ENCODE measurements at regions not wholly inside any gene's neighbourhood (a gene's known extent, or its start where the extent isn't known, plus 50 kb on each side); places are given as distances from the start of the nearest gene placed in this dataset.

GRCh38 chr14:86237733-86238132 is 707.8 kb downstream of the FLRT2 start:
- DNase-seq (ENCODE audit: low spot score), result no peak
- H3K9me3 ChIP-seq (ENCODE audit: low read depth), result no peaks in the 10 kb centered on the region
- WGBS (ENCODE audit: low lambda C conversion rate, missing lambda C conversion rate), result 69% methylated on average over 4 of the region's 4 CpGs

DNA sequence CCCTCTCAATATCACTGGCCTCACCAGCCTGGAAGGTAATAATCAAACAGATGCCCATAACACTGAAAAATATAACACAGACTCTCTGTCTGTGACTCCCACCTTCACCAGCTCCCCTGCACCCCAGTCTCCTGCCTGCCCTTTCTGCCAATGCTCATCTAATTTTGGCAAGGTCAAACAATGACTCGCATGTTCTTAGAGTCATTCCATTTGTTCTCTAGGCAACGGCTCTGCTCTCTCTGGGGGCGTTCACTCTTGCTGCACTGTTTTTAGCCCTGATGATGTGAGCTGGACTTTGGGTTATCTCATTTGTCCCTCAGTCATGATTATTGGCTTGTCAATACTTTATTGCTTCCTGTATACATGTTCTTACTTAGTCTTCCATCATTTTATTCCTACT is 691.8 kb downstream of the FLRT2 start:
- Histone ChIP-seq H3K4me1 (ENCODE audit: insufficient read depth) (no peaks in the 10 kb centered on the region), H4K20me1 (ENCODE audit: insufficient read depth, poor library complexity, severe bottlenecking) (no peaks in the 10 kb centered on the region), H2AFZ (no peak overlapping the region), H3K36me3 (replicated peaks; ENCODE audit: insufficient read depth, low read depth) (no peaks in the 10 kb centered on the region), H3K4me3 (no peak overlapping the region), H3K27me3 (no peaks in the 10 kb centered on the region), H3K4me2 (no peak overlapping the region), H3K9me2 (replicated peaks; ENCODE audit: insufficient read depth) (no peaks in the 10 kb centered on the region), H3K27ac (no peak overlapping the region), H3K79me2 (no peaks in the 10 kb centered on the region), H3K9me3 (ENCODE audit: low read depth) (no peaks in the 10 kb centered on the region)
- TF ChIP-seq EZH2phosphoT487 (IDR thresholded peaks at IDR 0.05; ENCODE audit: low read depth, severe bottlenecking, unreplicated experiment) (no peak), EZH2 (IDR thresholded peaks at IDR 0.05; ENCODE audit: borderline replicate concordance) (no peak)
- TF ChIP-seq, protein P1, sequence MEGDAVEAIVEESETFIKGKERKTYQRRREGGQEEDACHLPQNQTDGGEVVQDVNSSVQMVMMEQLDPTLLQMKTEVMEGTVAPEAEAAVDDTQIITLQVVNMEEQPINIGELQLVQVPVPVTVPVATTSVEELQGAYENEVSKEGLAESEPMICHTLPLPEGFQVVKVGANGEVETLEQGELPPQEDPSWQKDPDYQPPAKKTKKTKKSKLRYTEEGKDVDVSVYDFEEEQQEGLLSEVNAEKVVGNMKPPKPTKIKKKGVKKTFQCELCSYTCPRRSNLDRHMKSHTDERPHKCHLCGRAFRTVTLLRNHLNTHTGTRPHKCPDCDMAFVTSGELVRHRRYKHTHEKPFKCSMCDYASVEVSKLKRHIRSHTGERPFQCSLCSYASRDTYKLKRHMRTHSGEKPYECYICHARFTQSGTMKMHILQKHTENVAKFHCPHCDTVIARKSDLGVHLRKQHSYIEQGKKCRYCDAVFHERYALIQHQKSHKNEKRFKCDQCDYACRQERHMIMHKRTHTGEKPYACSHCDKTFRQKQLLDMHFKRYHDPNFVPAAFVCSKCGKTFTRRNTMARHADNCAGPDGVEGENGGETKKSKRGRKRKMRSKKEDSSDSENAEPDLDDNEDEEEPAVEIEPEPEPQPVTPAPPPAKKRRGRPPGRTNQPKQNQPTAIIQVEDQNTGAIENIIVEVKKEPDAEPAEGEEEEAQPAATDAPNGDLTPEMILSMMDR (IDR thresholded peaks at IDR 0.05; ENCODE audit: poor library complexity), result no peak
- 49% methylated on average over 3 of the region's 3 CpGs for WGBS (ENCODE audit: low lambda C conversion rate, missing lambda C conversion rate)
- DNase-seq (ENCODE audit: low spot score), result no peak

More at GRCh38 chr14:86237733-86238132, 707.8 kb downstream of the FLRT2 start:
- TF ChIP-seq EZH2phosphoT487 (IDR thresholded peaks at IDR 0.05; ENCODE audit: low read depth, severe bottlenecking, unreplicated experiment) (no peak), EZH2 (IDR thresholded peaks at IDR 0.05; ENCODE audit: borderline replicate concordance) (no peak)
- TF ChIP-seq, protein P1 (IDR thresholded peaks at IDR 0.05; ENCODE audit: poor library complexity), result no peak
- Histone ChIP-seq H3K4me1 (ENCODE audit: insufficient read depth) (no peaks in the 10 kb centered on the region), H3K36me3 (replicated peaks; ENCODE audit: insufficient read depth, low read depth) (no peaks in the 10 kb centered on the region), H2AFZ (no peak overlapping the region), H3K4me2 (no peak overlapping the region), H3K27ac (no peak overlapping the region), H3K9me2 (replicated peaks; ENCODE audit: insufficient read depth) (no peaks in the 10 kb centered on the region), H3K27me3 (no peaks in the 10 kb centered on the region), H4K20me1 (ENCODE audit: insufficient read depth, poor library complexity, severe bottlenecking) (no peaks in the 10 kb centered on the region), H3K4me3 (no peak overlapping the region), H3K79me2 (no peaks in the 10 kb centered on the region)

DNA sequence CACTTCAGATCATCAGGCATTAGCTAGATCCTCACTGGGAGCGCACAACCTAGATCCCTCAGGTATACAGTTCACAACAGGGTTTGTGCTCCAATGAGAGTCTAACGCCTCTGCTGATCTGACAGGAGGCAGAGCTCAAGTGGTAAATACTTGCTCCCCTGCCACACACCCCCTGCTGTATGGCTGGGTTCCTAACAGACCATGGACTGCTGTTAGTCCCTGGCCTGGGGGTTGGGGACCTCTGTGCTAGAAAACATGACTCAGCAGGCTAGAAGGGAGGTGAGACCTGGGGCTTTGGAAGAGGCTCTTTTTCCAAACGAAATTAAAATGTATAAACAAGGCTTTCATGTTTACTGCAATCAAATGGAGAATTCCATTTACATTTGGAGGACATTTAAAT is 691.1 kb downstream of the FLRT2 start:
- no peaks in the 10 kb centered on the region for H3K9me3 ChIP-seq (ENCODE audit: low read depth)
- H3K4me1 ChIP-seq (ENCODE audit: insufficient read depth), result no peaks in the 10 kb centered on the region
- H3K4me3 ChIP-seq, result no peak overlapping the region
- TF ChIP-seq EZH2 (IDR thresholded peaks at IDR 0.05; ENCODE audit: borderline replicate concordance) (no peak), EZH2phosphoT487 (IDR thresholded peaks at IDR 0.05; ENCODE audit: low read depth, severe bottlenecking, unreplicated experiment) (no peak)
- TF ChIP-seq, protein P1 (IDR thresholded peaks at IDR 0.05; ENCODE audit: poor library complexity), result no peak
- no peaks in the 10 kb centered on the region for H3K27me3 ChIP-seq
- no peaks in the 10 kb centered on the region for H3K36me3 ChIP-seq (replicated peaks; ENCODE audit: insufficient read depth, low read depth)
- H3K27ac ChIP-seq, result no peak overlapping the region
- H4K20me1 ChIP-seq (ENCODE audit: insufficient read depth, poor library complexity, severe bottlenecking), result no peaks in the 10 kb centered on the region
- no peak overlapping the region for H2AFZ ChIP-seq
- H3K9me2 ChIP-seq (replicated peaks; ENCODE audit: insufficient read depth), result no peaks in the 10 kb centered on the region
- DNase-seq (ENCODE audit: low spot score), result no peak
- no peaks in the 10 kb centered on the region for H3K79me2 ChIP-seq
- H3K4me2 ChIP-seq, result no peak overlapping the region
- 52% methylated on average over 3 of the region's 3 CpGs for WGBS (ENCODE audit: low lambda C conversion rate, missing lambda C conversion rate)

GRCh38 chr14:86217523-86217922 is 687.6 kb downstream of the FLRT2 start:
- H3K9me3 ChIP-seq (ENCODE audit: low read depth), result no peaks in the 10 kb centered on the region
- TF ChIP-seq, protein P1 (IDR thresholded peaks at IDR 0.05; ENCODE audit: poor library complexity), result no peak
- TF ChIP-seq EZH2phosphoT487 (IDR thresholded peaks at IDR 0.05; ENCODE audit: low read depth, severe bottlenecking, unreplicated experiment), result no peak
- no peak for TF ChIP-seq EZH2 (IDR thresholded peaks at IDR 0.05; ENCODE audit: borderline replicate concordance)
- DNase-seq (ENCODE audit: low spot score), result no peak
- no peaks in the 10 kb centered on the region for H3K4me1 ChIP-seq (ENCODE audit: insufficient read depth)
- no peak overlapping the region for H2AFZ ChIP-seq
- no peak overlapping the region for H3K4me3 ChIP-seq
- H3K27ac ChIP-seq, result no peak overlapping the region
- no peaks in the 10 kb centered on the region for H4K20me1 ChIP-seq (ENCODE audit: insufficient read depth, poor library complexity, severe bottlenecking)
- no peaks in the 10 kb centered on the region for H3K27me3 ChIP-seq
- H3K9me2 ChIP-seq (replicated peaks; ENCODE audit: insufficient read depth), result no peaks in the 10 kb centered on the region
- H3K36me3 ChIP-seq (replicated peaks; ENCODE audit: insufficient read depth, low read depth), result no peaks in the 10 kb centered on the region
- no peaks in the 10 kb centered on the region for H3K79me2 ChIP-seq
- whole genome bisulfite sequencing (ENCODE audit: low lambda C conversion rate, missing lambda C conversion rate), result 78% methylated on average over 5 of the region's 14 CpGs
- no peak overlapping the region for H3K4me2 ChIP-seq

Data from hepatocyte (in vitro differentiated cells).